ENCODE measurements at regions not wholly inside any gene's neighbourhood (a gene's known extent, or its start where the extent isn't known, plus 50 kb on each side); places are given as distances from the start of the nearest gene placed in this dataset.
A peak's percentile ranks its signal among the peaks of the same experiment; 100 is the strongest.

- no peaks in the 10 kb centered on the region for H3K36me3 ChIP-seq (ENCODE audit: control insufficient read depth, insufficient read depth, low read length)
- H3K79me2 ChIP-seq (ENCODE audit: control insufficient read depth, insufficient read depth, low read length) = no peaks in the 10 kb centered on the region
- no peak overlapping the region for H3K4me2 ChIP-seq (ENCODE audit: low read length)
- no peak overlapping the region for H2AK5ac ChIP-seq (ENCODE audit: low read length)
- no peak overlapping the region for H2BK15ac ChIP-seq (replicated peaks; ENCODE audit: low read depth)
- no peak overlapping the region for H4K8ac ChIP-seq (ENCODE audit: low read depth, low read length)
- H3K56ac ChIP-seq (ENCODE audit: low read length) = no peak overlapping the region
- no peak overlapping the region for H3K4me3 ChIP-seq (ENCODE audit: low read length)
- no peak for DNase-seq
- H3K27ac ChIP-seq (ENCODE audit: low read depth, low read length) = no peak overlapping the region
- H2BK120ac ChIP-seq (ENCODE audit: low read depth, low read length) = no peak overlapping the region
- H2BK5ac ChIP-seq (ENCODE audit: low read length) = no peak overlapping the region
- H3K27me3 ChIP-seq (ENCODE audit: insufficient read depth, low read length, poor library complexity) = no peaks in the 10 kb centered on the region
- no peak overlapping the region for H3K4ac ChIP-seq (ENCODE audit: low read depth, low read length)
- no CpG with 5 or more reads among the region's 3 CpGs for WGBS (ENCODE audit: extremely low coverage, insufficient coverage, low lambda C conversion rate)
- H3K9ac ChIP-seq (ENCODE audit: low read length) = no peak overlapping the region
- H3K4me1 ChIP-seq (ENCODE audit: control insufficient read depth, low read depth, low read length) = no peaks in the 10 kb centered on the region
- H3K23ac ChIP-seq (ENCODE audit: low read length) = no peak overlapping the region
- no peak overlapping the region for H3K18ac ChIP-seq (ENCODE audit: low read length)
- H3K79me1 ChIP-seq (ENCODE audit: low read length) = no peaks in the 10 kb centered on the region
- no peak overlapping the region for H4K5ac ChIP-seq (ENCODE audit: low read length)
Measured at GRCh38 chr5:124454081-124454480, 292.4 kb downstream of the ZNF608 start.

DNA sequence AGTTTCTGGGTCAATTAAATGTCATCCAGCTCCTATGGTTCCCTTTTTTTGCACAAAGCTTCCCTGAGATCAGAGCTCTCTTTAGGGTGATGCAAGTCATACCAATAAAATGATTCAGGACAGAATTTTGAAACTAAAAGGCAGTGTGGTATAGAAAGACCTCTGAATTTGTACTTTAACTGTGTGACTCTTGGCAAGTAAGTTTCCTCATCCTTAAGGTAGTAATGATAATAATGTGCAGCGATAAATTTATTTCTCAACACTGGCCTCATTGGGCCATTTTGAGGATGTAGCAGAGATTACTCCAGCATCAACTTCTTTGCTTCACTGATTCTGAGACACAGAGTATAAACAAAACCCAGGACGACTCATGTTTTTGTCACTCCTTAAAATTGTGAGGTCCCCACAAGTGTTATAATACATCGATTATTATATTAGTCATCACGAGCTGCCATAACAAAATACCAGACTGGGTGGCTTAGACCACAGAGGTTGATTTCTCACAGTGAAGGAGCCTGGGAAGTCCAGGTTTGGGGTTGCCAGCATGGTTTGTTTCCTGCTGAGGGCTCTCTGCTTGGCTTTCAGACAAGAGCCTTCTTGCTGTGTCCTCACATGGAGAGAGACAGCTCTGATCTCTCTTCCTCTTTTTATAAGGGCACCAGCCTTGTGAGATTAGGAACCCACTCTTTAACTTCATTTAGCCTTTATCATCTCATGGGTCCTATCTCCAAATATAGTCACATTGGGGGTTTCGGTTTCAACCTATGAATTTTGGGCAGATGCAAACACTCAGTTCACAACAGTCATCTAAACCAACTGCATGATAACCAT lies 293.0 kb downstream of the ZNF608 start:
- no CpG with 5 or more reads among the region's 5 CpGs for WGBS (ENCODE audit: extremely low coverage, insufficient coverage, low lambda C conversion rate)
- H3K9ac ChIP-seq (ENCODE audit: low read length) = no peak overlapping the region
- no peak overlapping the region for H3K4ac ChIP-seq (ENCODE audit: low read depth, low read length)
- no peak overlapping the region for H3K18ac ChIP-seq (ENCODE audit: low read length)
- no peaks in the 10 kb centered on the region for H3K36me3 ChIP-seq (ENCODE audit: control insufficient read depth, insufficient read depth, low read length)
- H3K4me1 ChIP-seq (ENCODE audit: control insufficient read depth, low read depth, low read length) = no peaks in the 10 kb centered on the region
- H4K8ac ChIP-seq (ENCODE audit: low read depth, low read length) = no peak overlapping the region
- no peak overlapping the region for H3K23ac ChIP-seq (ENCODE audit: low read length)
- no peak overlapping the region for H3K56ac ChIP-seq (ENCODE audit: low read length)
- no peak overlapping the region for H3K4me2 ChIP-seq (ENCODE audit: low read length)
- H2AK5ac ChIP-seq (ENCODE audit: low read length) = no peak overlapping the region
- no peaks in the 10 kb centered on the region for H3K27me3 ChIP-seq (ENCODE audit: insufficient read depth, low read length, poor library complexity)
- no peak overlapping the region for H2BK15ac ChIP-seq (replicated peaks; ENCODE audit: low read depth)
- H3K79me1 ChIP-seq (ENCODE audit: low read length) = no peaks in the 10 kb centered on the region
- no peak overlapping the region for H3K4me3 ChIP-seq (ENCODE audit: low read length)
- no peak overlapping the region for H2BK5ac ChIP-seq (ENCODE audit: low read length)
- H3K79me2 ChIP-seq (ENCODE audit: control insufficient read depth, insufficient read depth, low read length) = no peaks in the 10 kb centered on the region
- no peak for DNase-seq
- no peak overlapping the region for H2BK120ac ChIP-seq (ENCODE audit: low read depth, low read length)
- H3K27ac ChIP-seq (ENCODE audit: low read depth, low read length) = no peak overlapping the region
- no peak overlapping the region for H4K5ac ChIP-seq (ENCODE audit: low read length)

DNA sequence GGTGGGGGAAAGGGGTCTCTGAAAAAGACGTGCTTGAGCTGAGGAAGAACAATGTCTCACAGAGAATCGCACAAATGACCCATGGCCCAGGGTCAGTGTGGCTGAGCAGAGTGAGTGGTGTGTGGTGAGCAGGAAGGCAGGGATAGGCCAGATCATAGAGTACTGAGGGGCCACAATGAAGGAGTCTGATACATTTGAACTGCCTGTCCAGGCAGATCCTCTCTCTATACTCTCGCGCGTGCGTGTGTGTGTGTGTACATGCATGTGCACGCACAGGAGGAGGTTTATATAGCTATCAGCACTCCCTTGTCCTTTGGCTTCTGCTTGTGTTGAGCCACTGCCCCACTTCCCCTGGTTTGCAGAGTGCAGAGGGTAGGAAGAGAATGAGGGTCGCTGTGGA lies 294.0 kb downstream of the ZNF608 start:
- Histone ChIP-seq H3K27ac (ENCODE audit: low read depth, low read length) (no peak overlapping the region), H3K36me3 (ENCODE audit: control insufficient read depth, insufficient read depth, low read length) (no peaks in the 10 kb centered on the region), H4K5ac (ENCODE audit: low read length) (no peak overlapping the region), H2BK15ac (replicated peaks; ENCODE audit: low read depth) (no peak overlapping the region), H3K79me2 (ENCODE audit: control insufficient read depth, insufficient read depth, low read length) (no peaks in the 10 kb centered on the region), H2AK5ac (ENCODE audit: low read length) (peak overlapping the region; percentile 28), H3K56ac (ENCODE audit: low read length) (peak overlapping the region; percentile 51), H3K9ac (ENCODE audit: low read length) (no peak overlapping the region), H3K4me2 (ENCODE audit: low read length) (no peak overlapping the region), H2BK120ac (ENCODE audit: low read depth, low read length) (no peak overlapping the region), H3K4me1 (ENCODE audit: control insufficient read depth, low read depth, low read length) (no peaks in the 10 kb centered on the region), H3K18ac (ENCODE audit: low read length) (no peak overlapping the region), H4K8ac (ENCODE audit: low read depth, low read length) (no peak overlapping the region), H3K27me3 (ENCODE audit: insufficient read depth, low read length, poor library complexity) (no peaks in the 10 kb centered on the region), H3K23ac (ENCODE audit: low read length) (no peak overlapping the region), H3K79me1 (ENCODE audit: low read length) (no peaks in the 10 kb centered on the region), H2BK5ac (ENCODE audit: low read length) (no peak overlapping the region), H3K4me3 (ENCODE audit: low read length) (no peak overlapping the region), H3K4ac (ENCODE audit: low read depth, low read length) (peak overlapping the region; percentile 48)
- no peak for DNase-seq
- no CpG with 5 or more reads among the region's 8 CpGs for WGBS (ENCODE audit: extremely low coverage, insufficient coverage, low lambda C conversion rate)

- Histone ChIP-seq H3K27me3 (ENCODE audit: insufficient read depth, low read length, poor library complexity) (no peaks in the 10 kb centered on the region), H3K4ac (ENCODE audit: low read depth, low read length) (no peak overlapping the region), H3K79me1 (ENCODE audit: low read length) (no peaks in the 10 kb centered on the region), H3K4me2 (ENCODE audit: low read length) (no peak overlapping the region), H2BK5ac (ENCODE audit: low read length) (no peak overlapping the region), H4K8ac (ENCODE audit: low read depth, low read length) (no peak overlapping the region), H4K5ac (ENCODE audit: low read length) (no peak overlapping the region), H3K79me2 (ENCODE audit: control insufficient read depth, insufficient read depth, low read length) (no peaks in the 10 kb centered on the region), H2AK5ac (ENCODE audit: low read length) (peak overlapping the region; percentile 16), H3K18ac (ENCODE audit: low read length) (no peak overlapping the region), H3K27ac (ENCODE audit: low read depth, low read length) (no peak overlapping the region), H3K9ac (ENCODE audit: low read length) (no peak overlapping the region), H2BK120ac (ENCODE audit: low read depth, low read length) (no peak overlapping the region), H3K36me3 (ENCODE audit: control insufficient read depth, insufficient read depth, low read length) (no peaks in the 10 kb centered on the region), H2BK15ac (replicated peaks; ENCODE audit: low read depth) (no peak overlapping the region), H3K4me1 (ENCODE audit: control insufficient read depth, low read depth, low read length) (no peaks in the 10 kb centered on the region), H3K23ac (ENCODE audit: low read length) (no peak overlapping the region), H3K56ac (ENCODE audit: low read length) (no peak overlapping the region), H3K4me3 (ENCODE audit: low read length) (no peak overlapping the region)
- DNase-seq = no peak
- WGBS (ENCODE audit: extremely low coverage, insufficient coverage, low lambda C conversion rate) = no CpG with 5 or more reads among the region's 7 CpGs
Measured at GRCh38 chr5:124451721-124452383, 294.6 kb downstream of the ZNF608 start.

- no peak overlapping the region for H3K23ac ChIP-seq (ENCODE audit: low read length)
- no peak for DNase-seq
- H3K9ac ChIP-seq (ENCODE audit: low read length) = no peak overlapping the region
- H2BK120ac ChIP-seq (ENCODE audit: low read depth, low read length) = no peak overlapping the region
- H2BK5ac ChIP-seq (ENCODE audit: low read length) = no peak overlapping the region
- H3K56ac ChIP-seq (ENCODE audit: low read length) = no peak overlapping the region
- no peak overlapping the region for H2AK5ac ChIP-seq (ENCODE audit: low read length)
- H3K4ac ChIP-seq (ENCODE audit: low read depth, low read length) = no peak overlapping the region
- H3K27me3 ChIP-seq (ENCODE audit: insufficient read depth, low read length, poor library complexity) = no peaks in the 10 kb centered on the region
- H3K79me1 ChIP-seq (ENCODE audit: low read length) = no peaks in the 10 kb centered on the region
- no peak overlapping the region for H3K4me2 ChIP-seq (ENCODE audit: low read length)
- H3K4me3 ChIP-seq (ENCODE audit: low read length) = no peak overlapping the region
- H3K4me1 ChIP-seq (ENCODE audit: control insufficient read depth, low read depth, low read length) = no peaks in the 10 kb centered on the region
- H3K36me3 ChIP-seq (ENCODE audit: control insufficient read depth, insufficient read depth, low read length) = no peaks in the 10 kb centered on the region
- H4K5ac ChIP-seq (ENCODE audit: low read length) = no peak overlapping the region
- no peak overlapping the region for H3K27ac ChIP-seq (ENCODE audit: low read depth, low read length)
- no peak overlapping the region for H4K8ac ChIP-seq (ENCODE audit: low read depth, low read length)
- no CpG with 5 or more reads among the region's 6 CpGs for WGBS (ENCODE audit: extremely low coverage, insufficient coverage, low lambda C conversion rate)
- no peaks in the 10 kb centered on the region for H3K79me2 ChIP-seq (ENCODE audit: control insufficient read depth, insufficient read depth, low read length)
- no peak overlapping the region for H3K18ac ChIP-seq (ENCODE audit: low read length)
- no peak overlapping the region for H2BK15ac ChIP-seq (replicated peaks; ENCODE audit: low read depth)
Measured at GRCh38 chr5:124446120-124446519, 300.3 kb downstream of the ZNF608 start.

All from mesendoderm (in vitro differentiated cells).